Left lung (tissue), 4 donors: ENCODE measurements at regions not wholly inside any gene's neighbourhood (a gene's known extent, or its start where the extent isn't known, plus 50 kb on each side); places are given as distances from the start of the nearest gene placed in this dataset.
"Not testable (repeated sequence)": the region's sequence is repeated elsewhere in the genome, so short reads cannot be mapped to it uniquely, and the experiment has no call there.

Source experiments
- ATAC-seq: fragments of 200-7000 bp; cut with Tn5 transposase; one replicate; pipeline ENCODE4 v1.9.1; 2020; ENCODE audit warnings: moderate library complexity
- DNase-seq, 4 donors: peaks; one replicate each; pipeline ENCODE4 v3.0.0-alpha.2; 2013 to 2020
- H3K27ac ChIP-seq, 2 donors: fragments of 200-600 bp; sonication (generic) in 1 of 2; one replicate each; pipeline versions ENCODE4 v1.5.0 to v1.8.0; 2020 to 2021
- H3K27me3 ChIP-seq, 2 donors: fragments of 200-600 bp; sonication (generic) in 1 of 2; one replicate each; pipeline versions ENCODE4 v1.5.0 to v1.8.0; 2020 to 2021
- H3K36me3 ChIP-seq, 2 donors: fragments of 200-600 bp; sonication (generic) in 1 of 2; one replicate each; pipeline versions ENCODE4 v1.5.0 to v1.8.0; 2020 to 2021
- H3K4me1 ChIP-seq, 2 donors: fragments of 200-600 bp; one replicate each; pipeline ENCODE4 v1.8.0; 2021
- H3K4me3 ChIP-seq, 2 donors: fragments of 200-600 bp; sonication (generic) in 1 of 2; one replicate each; pipeline versions ENCODE4 v1.5.0 to v1.8.0; 2020 to 2021; ENCODE audit warnings: mild to moderate bottlenecking in 1 of 2
- H3K9me3 ChIP-seq, 2 donors: fragments of 200-600 bp; sonication (generic) in 1 of 2; one replicate each; pipeline versions ENCODE4 v1.5.0 to v1.8.0; 2020 to 2021
- intact Hi-C, 2 donors: fragments of 100-400 bp; cut with DNase I; formaldehyde crosslinking; loops; one replicate each; pipeline versions ENCODE4 v1.11.2 to v1.14.2; 2022
- TF ChIP-seq, protein P1 (sequence below), 2 donors: fragments of 200-600 bp; sonication (generic) in 1 of 2; IDR thresholded peaks; one replicate each; pipeline versions ENCODE4 v1.5.0 to v1.8.0; 2021; ENCODE audit warnings: antibody characterized with exemption in 2 of 2
- donor health status: DM: no; HTN: yes; CAD: no.
- donor health status: DM: no; HTN: no; CAD: no.

DNA sequence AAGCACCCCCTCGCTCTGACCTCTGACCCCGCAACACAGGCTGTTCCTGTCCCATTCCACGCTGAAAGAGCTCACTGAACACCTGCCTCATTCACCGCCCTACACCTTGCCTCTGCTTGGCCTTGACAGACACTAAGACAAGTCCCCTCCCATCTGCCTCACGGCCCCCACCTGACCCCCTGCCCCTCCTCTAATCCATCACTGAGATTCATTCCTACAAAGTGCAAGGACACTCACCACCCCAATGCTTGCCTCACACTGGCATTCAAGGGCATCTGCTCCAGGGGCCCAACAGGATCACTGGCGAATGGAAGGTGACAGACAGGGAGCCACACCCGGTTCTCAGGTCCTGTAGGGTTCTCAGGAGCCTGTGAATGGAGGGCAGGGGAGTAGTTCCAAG is 68.1 kb upstream of the NANOS1 start:
- DNase-seq, result no peak
- intact Hi-C loops, result no loop called here
- Histone ChIP-seq H3K9me3 (no peaks in the 10 kb centered on the region), H3K27ac (no peak overlapping the region), H3K4me1 (peaks cover 0 to 5% of the 10 kb centered on the region in 2 donors), H3K4me3 (no peak overlapping the region), H3K36me3 (no peaks in the 10 kb centered on the region), H3K27me3 (peaks cover 0 to under 1% of the 10 kb centered on the region in 2 donors)
- TF ChIP-seq, protein P1, sequence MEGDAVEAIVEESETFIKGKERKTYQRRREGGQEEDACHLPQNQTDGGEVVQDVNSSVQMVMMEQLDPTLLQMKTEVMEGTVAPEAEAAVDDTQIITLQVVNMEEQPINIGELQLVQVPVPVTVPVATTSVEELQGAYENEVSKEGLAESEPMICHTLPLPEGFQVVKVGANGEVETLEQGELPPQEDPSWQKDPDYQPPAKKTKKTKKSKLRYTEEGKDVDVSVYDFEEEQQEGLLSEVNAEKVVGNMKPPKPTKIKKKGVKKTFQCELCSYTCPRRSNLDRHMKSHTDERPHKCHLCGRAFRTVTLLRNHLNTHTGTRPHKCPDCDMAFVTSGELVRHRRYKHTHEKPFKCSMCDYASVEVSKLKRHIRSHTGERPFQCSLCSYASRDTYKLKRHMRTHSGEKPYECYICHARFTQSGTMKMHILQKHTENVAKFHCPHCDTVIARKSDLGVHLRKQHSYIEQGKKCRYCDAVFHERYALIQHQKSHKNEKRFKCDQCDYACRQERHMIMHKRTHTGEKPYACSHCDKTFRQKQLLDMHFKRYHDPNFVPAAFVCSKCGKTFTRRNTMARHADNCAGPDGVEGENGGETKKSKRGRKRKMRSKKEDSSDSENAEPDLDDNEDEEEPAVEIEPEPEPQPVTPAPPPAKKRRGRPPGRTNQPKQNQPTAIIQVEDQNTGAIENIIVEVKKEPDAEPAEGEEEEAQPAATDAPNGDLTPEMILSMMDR (IDR thresholded peaks at IDR 0.05), result no peak
- no peak for ATAC-seq

DNA sequence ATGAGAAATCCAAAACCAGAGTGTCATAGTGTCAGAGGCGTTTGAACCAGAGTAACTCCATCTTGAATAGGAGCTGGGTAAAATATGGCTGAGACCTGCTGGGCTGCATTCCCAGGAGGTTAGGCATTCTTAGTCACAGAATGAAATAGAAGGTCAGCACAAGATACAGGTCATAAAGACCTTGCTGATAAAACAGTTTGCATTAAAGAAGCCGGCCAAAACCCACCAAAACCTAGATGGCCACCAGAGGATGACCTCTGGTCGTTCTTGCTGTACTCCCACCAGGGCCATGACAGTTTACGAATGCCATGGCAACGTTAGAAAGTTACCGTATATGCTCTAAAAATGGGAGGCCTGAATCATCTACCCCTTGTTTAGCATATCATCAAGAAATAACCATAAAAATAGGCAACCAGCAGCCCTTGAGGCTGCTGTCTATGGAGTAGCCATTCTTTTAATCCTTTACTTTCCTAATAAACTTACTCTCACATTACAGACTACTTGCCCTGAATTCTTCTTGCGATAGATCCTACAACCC is 67.1 kb upstream of the NANOS1 start:
- DNase-seq, H3K27ac ChIP-seq, H3K9me3 ChIP-seq, H3K4me1 ChIP-seq, ATAC-seq, intact Hi-C loops, H3K36me3 ChIP-seq, H3K27me3 ChIP-seq, H3K4me3 ChIP-seq: not testable (repeated sequence)

DNA sequence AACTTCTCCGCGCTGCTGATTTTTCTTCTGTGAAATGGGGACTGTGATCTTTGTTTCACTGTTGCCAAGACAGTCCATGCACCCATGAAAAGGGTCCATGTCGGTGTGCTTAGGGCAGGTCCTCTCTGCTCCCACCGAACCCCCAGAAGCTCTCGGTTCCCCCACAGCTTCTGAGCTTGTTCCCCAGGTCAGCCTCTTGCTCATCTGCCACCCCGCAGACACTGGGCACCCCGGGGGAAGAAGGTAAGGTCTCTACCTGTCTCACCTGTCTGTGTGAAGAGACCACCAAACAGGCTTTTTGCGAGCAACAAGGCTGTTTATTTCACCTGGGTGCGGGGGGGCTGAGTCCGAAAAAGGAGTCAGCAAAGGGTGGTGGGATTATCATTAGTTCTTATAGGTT is 66.2 kb upstream of the NANOS1 start:
- DNase-seq, result no peak
- no peaks in the 10 kb centered on the region for H3K36me3 ChIP-seq
- H3K4me3 ChIP-seq, result no peak overlapping the region
- TF ChIP-seq, protein P1 (IDR thresholded peaks at IDR 0.05), result no peak
- intact Hi-C loops, result no loop called here
- no peaks in the 10 kb centered on the region for H3K9me3 ChIP-seq
- no peak overlapping the region for H3K27ac ChIP-seq
- peaks cover 0 to 6% of the 10 kb centered on the region in 2 donors for H3K27me3 ChIP-seq
- H3K4me1 ChIP-seq, result peaks cover 0 to 5% of the 10 kb centered on the region in 2 donors
- no peak for ATAC-seq

DNA sequence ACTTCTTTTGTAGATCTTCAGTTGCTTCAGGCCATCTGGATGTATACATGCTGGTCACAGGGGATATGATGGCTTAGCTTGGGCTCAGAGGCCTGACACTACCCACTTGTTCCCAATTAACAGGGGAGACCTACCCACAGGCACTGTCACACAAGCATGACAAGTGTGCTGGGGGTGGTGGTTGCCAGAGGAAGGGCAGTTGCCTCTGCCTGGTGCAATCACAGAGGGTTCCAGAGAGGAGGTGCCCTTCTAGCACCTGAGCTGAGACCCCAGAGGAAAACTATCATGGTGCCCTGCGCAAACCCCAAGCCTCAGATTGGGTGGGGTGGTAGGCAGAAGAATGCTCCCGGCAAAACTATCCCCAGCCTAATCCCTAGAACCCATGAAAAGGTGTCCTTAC is 65.6 kb upstream of the NANOS1 start:
- DNase-seq, result no peak
- peaks cover 0 to 6% of the 10 kb centered on the region in 2 donors for H3K27me3 ChIP-seq
- ATAC-seq, result no peak
- H3K9me3 ChIP-seq, result no peaks in the 10 kb centered on the region
- peaks cover 0 to under 1% of the 10 kb centered on the region in 2 donors for H3K4me1 ChIP-seq
- no peak overlapping the region for H3K27ac ChIP-seq
- H3K4me3 ChIP-seq, result no peak overlapping the region
- intact Hi-C loops, result no loop called here
- TF ChIP-seq, protein P1 (IDR thresholded peaks at IDR 0.05), result no peak
- no peaks in the 10 kb centered on the region for H3K36me3 ChIP-seq

DNA sequence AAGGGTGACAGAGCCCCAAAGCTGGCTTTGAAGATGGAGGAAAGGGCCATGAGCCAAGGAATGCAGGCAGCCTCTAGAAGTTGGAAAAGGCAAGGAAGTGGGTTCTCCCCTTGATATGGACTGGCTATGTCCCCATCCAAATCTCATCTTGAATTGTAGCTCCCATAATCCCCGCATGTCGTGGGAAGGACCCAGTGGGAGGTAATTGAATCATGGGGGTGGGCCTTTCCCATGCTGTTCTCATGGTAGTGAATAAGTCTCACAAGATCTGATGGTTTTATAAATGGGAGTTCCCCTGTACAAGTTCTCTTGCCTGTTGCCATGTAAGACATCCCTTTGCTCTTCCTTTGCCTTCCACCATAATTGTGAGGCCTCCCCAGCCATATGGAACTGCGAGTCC is 65.0 kb upstream of the NANOS1 start:
- DNase-seq, H3K27me3 ChIP-seq, H3K36me3 ChIP-seq, H3K4me1 ChIP-seq, intact Hi-C loops, H3K9me3 ChIP-seq, H3K4me3 ChIP-seq, ATAC-seq, H3K27ac ChIP-seq: not testable (repeated sequence)

DNA sequence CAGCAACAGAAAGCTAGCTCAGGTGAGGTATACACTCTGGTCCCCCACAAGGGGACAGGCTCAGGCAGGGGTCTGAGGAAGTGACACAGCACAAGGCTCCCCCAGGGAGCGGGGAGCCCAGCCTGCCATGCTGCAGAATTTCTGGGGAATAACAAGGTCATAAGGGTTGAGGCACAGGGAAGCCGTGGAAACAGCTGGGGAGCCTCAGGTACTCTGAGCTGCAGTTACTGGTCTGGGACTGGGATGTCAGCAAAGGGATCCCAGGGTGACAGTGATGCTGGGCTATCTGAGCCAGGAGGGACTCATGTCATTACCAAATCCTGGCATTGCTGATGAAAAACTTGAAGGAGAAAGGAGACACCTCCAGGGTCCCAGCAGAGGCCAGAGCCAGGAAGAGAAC is 64.4 kb upstream of the NANOS1 start:
- TF ChIP-seq, protein P1 (IDR thresholded peaks at IDR 0.05), result no peak
- Histone ChIP-seq H3K36me3 (no peaks in the 10 kb centered on the region), H3K27me3 (peaks cover 0 to 6% of the 10 kb centered on the region in 2 donors), H3K9me3 (no peaks in the 10 kb centered on the region), H3K27ac (no peak overlapping the region), H3K4me1 (no peaks in the 10 kb centered on the region), H3K4me3 (no peak overlapping the region)
- intact Hi-C loops, result no loop called here
- DNase-seq (no peak), ATAC-seq (no peak)
